Stomach smooth muscle (tissue), 2 donors: ENCODE measurements at regions not wholly inside any gene's neighbourhood (a gene's known extent, or its start where the extent isn't known, plus 50 kb on each side); places are given as distances from the start of the nearest gene placed in this dataset.

Source experiments
- H3K27ac ChIP-seq: one replicate; pipeline ENCODE4 v1.7.0; 2013; ENCODE audit warnings: mild to moderate bottlenecking, low read length, inconsistent platforms
- H3K27me3 ChIP-seq, 2 donors: one replicate each; pipeline ENCODE4 v1.7.0; 2013; ENCODE audit warnings: low read length in 2 of 2; ENCODE audit not compliant: insufficient read depth in 2 of 2, control insufficient read depth in 1 of 2
- H3K36me3 ChIP-seq, 2 donors: one replicate each; pipeline ENCODE4 v1.7.0; 2013; ENCODE audit warnings: low read length in 2 of 2; ENCODE audit not compliant: control insufficient read depth in 2 of 2, insufficient read depth in 2 of 2
- H3K4me1 ChIP-seq: one replicate; pipeline ENCODE4 v1.7.0; 2013; ENCODE audit warnings: low read length; ENCODE audit not compliant: control insufficient read depth, insufficient read depth
- H3K4me3 ChIP-seq, 2 donors: one replicate each; pipeline ENCODE4 v1.7.0; 2013; ENCODE audit warnings: low read length in 2 of 2
- H3K9ac ChIP-seq, 2 donors: one replicate each; pipeline ENCODE4 v1.7.0; 2013; ENCODE audit warnings: low read length in 2 of 2, mild to moderate bottlenecking in 1 of 2
- H3K9me3 ChIP-seq, 2 donors: one replicate each; pipeline ENCODE4 v1.7.0; 2013; ENCODE audit warnings: low read length in 2 of 2; ENCODE audit not compliant: control insufficient read depth in 2 of 2
- donor health status: healthy.
- donor health status: Pancreatic carcinoma.

GRCh38 chr10:106500041-106500924, 664.2 kb downstream of the SORCS1 start:
- no peak overlapping the region for H3K9ac ChIP-seq
- no peaks in the 10 kb centered on the region for H3K4me1 ChIP-seq
- no peak overlapping the region for H3K4me3 ChIP-seq
- no peak overlapping the region for H3K27ac ChIP-seq
- H3K9me3 ChIP-seq: no peaks in the 10 kb centered on the region
- H3K27me3 ChIP-seq: no peaks in the 10 kb centered on the region
- no peaks in the 10 kb centered on the region for H3K36me3 ChIP-seq

- Histone ChIP-seq H3K4me1 (no peaks in the 10 kb centered on the region), H3K4me3 (no peak overlapping the region), H3K27ac (no peak overlapping the region)
These were observed 665.1 kb downstream of the SORCS1 start for GRCh38 chr10:106499448-106499847.

GRCh38 chr10:106498675-106499074, 665.8 kb downstream of the SORCS1 start:
- H3K4me1 ChIP-seq: no peaks in the 10 kb centered on the region
- H3K36me3 ChIP-seq: no peaks in the 10 kb centered on the region
- no peaks in the 10 kb centered on the region for H3K9me3 ChIP-seq
- H3K27ac ChIP-seq: no peak overlapping the region
- H3K4me3 ChIP-seq: no peak overlapping the region
- no peak overlapping the region for H3K9ac ChIP-seq
- H3K27me3 ChIP-seq: no peaks in the 10 kb centered on the region

More at GRCh38 chr10:106499448-106499847, 665.1 kb downstream of the SORCS1 start:
- H3K9ac ChIP-seq: no peak overlapping the region
- H3K36me3 ChIP-seq: no peaks in the 10 kb centered on the region
- H3K27me3 ChIP-seq: no peaks in the 10 kb centered on the region
- H3K9me3 ChIP-seq: no peaks in the 10 kb centered on the region

- peaks cover 0 to 2% of the 10 kb centered on the region in 2 donors for H3K9me3 ChIP-seq
- no peaks in the 10 kb centered on the region for H3K36me3 ChIP-seq
- H3K27ac ChIP-seq: no peak overlapping the region
These were observed 668.6 kb downstream of the SORCS1 start for GRCh38 chr10:106495931-106496330.

GRCh38 chr10:106493751-106494150, 670.8 kb downstream of the SORCS1 start:
- Histone ChIP-seq H3K4me1 (no peaks in the 10 kb centered on the region), H3K36me3 (no peaks in the 10 kb centered on the region), H3K27me3 (no peaks in the 10 kb centered on the region), H3K9me3 (peaks cover 0 to 2% of the 10 kb centered on the region in 2 donors), H3K27ac (no peak overlapping the region), H3K9ac (no peak overlapping the region), H3K4me3 (no peak overlapping the region)

More at GRCh38 chr10:106495931-106496330, 668.6 kb downstream of the SORCS1 start:
- Histone ChIP-seq H3K27me3 (no peaks in the 10 kb centered on the region), H3K4me3 (no peak overlapping the region), H3K9ac (no peak overlapping the region), H3K4me1 (no peaks in the 10 kb centered on the region)

- Histone ChIP-seq H3K27me3 (no peaks in the 10 kb centered on the region), H3K4me3 (no peak overlapping the region), H3K9ac (no peak overlapping the region), H3K9me3 (peaks cover 0 to 2% of the 10 kb centered on the region in 2 donors), H3K27ac (no peak overlapping the region), H3K36me3 (no peaks in the 10 kb centered on the region), H3K4me1 (no peaks in the 10 kb centered on the region)
These were observed 671.3 kb downstream of the SORCS1 start for GRCh38 chr10:106493226-106493625.

- H3K9ac ChIP-seq: no peak overlapping the region
These were observed 676.8 kb downstream of the SORCS1 start for GRCh38 chr10:106487726-106488125.

GRCh38 chr10:106481598-106482275, 682.8 kb downstream of the SORCS1 start:
- no peaks in the 10 kb centered on the region for H3K4me1 ChIP-seq
- no peaks in the 10 kb centered on the region for H3K9me3 ChIP-seq
- no peak overlapping the region for H3K4me3 ChIP-seq
- H3K27ac ChIP-seq: no peak overlapping the region
- no peak overlapping the region for H3K9ac ChIP-seq
- no peaks in the 10 kb centered on the region for H3K36me3 ChIP-seq
- no peaks in the 10 kb centered on the region for H3K27me3 ChIP-seq

More at GRCh38 chr10:106487726-106488125, 676.8 kb downstream of the SORCS1 start:
- Histone ChIP-seq H3K4me1 (no peaks in the 10 kb centered on the region), H3K4me3 (no peak overlapping the region), H3K27me3 (no peaks in the 10 kb centered on the region), H3K9me3 (peaks cover 0 to 2% of the 10 kb centered on the region in 2 donors), H3K36me3 (no peaks in the 10 kb centered on the region), H3K27ac (no peak overlapping the region)

GRCh38 chr10:106479636-106480035, 684.9 kb downstream of the SORCS1 start:
- H3K27ac ChIP-seq: no peak overlapping the region
- H3K36me3 ChIP-seq: no peaks in the 10 kb centered on the region
- no peak overlapping the region for H3K4me3 ChIP-seq
- H3K9ac ChIP-seq: no peak overlapping the region
- H3K27me3 ChIP-seq: no peaks in the 10 kb centered on the region
- no peaks in the 10 kb centered on the region for H3K9me3 ChIP-seq
- no peaks in the 10 kb centered on the region for H3K4me1 ChIP-seq

GRCh38 chr10:106474876-106475275, 689.6 kb downstream of the SORCS1 start:
- Histone ChIP-seq H3K27ac (no peak overlapping the region), H3K9me3 (no peaks in the 10 kb centered on the region), H3K4me1 (no peaks in the 10 kb centered on the region), H3K4me3 (no peak overlapping the region), H3K9ac (no peak overlapping the region), H3K27me3 (no peaks in the 10 kb centered on the region), H3K36me3 (no peaks in the 10 kb centered on the region)
